ENCODE measurements at regions not wholly inside any gene's neighbourhood (a gene's known extent, or its start where the extent isn't known, plus 50 kb on each side); places are given as distances from the start of the nearest gene placed in this dataset.

DNA sequence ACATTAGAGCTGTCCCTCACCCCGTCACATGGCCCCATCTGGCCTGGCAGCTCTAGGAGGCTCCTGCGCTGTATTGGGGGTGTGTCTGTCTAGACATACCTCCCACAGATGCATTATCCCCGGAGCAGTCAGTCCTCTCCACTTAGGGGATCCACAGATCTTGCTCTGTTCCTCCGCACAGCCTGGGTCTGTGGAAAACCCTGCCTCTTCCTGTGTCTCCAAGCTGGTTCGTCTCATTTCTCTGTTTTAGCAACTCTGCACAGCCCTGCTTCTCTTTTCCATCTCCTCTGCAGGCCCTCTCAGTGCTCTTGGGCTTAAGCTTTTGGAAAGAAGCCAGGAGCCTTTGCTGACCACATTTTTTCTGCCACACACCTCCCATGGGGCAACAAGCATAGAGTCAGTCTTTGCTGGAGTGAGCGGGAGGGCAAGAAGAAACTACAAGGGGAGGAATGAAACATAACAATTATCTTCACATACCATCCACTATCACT, 241.5 kb downstream of the FOXD2 start (continued):
- TF ChIP-seq, protein P1, sequence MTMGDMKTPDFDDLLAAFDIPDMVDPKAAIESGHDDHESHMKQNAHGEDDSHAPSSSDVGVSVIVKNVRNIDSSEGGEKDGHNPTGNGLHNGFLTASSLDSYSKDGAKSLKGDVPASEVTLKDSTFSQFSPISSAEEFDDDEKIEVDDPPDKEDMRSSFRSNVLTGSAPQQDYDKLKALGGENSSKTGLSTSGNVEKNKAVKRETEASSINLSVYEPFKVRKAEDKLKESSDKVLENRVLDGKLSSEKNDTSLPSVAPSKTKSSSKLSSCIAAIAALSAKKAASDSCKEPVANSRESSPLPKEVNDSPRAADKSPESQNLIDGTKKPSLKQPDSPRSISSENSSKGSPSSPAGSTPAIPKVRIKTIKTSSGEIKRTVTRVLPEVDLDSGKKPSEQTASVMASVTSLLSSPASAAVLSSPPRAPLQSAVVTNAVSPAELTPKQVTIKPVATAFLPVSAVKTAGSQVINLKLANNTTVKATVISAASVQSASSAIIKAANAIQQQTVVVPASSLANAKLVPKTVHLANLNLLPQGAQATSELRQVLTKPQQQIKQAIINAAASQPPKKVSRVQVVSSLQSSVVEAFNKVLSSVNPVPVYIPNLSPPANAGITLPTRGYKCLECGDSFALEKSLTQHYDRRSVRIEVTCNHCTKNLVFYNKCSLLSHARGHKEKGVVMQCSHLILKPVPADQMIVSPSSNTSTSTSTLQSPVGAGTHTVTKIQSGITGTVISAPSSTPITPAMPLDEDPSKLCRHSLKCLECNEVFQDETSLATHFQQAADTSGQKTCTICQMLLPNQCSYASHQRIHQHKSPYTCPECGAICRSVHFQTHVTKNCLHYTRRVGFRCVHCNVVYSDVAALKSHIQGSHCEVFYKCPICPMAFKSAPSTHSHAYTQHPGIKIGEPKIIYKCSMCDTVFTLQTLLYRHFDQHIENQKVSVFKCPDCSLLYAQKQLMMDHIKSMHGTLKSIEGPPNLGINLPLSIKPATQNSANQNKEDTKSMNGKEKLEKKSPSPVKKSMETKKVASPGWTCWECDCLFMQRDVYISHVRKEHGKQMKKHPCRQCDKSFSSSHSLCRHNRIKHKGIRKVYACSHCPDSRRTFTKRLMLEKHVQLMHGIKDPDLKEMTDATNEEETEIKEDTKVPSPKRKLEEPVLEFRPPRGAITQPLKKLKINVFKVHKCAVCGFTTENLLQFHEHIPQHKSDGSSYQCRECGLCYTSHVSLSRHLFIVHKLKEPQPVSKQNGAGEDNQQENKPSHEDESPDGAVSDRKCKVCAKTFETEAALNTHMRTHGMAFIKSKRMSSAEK (CRISPR knock-in tag; IDR thresholded peaks at IDR 0.05; ENCODE audit: borderline replicate concordance), result no peak
- no peak for TF ChIP-seq IRF2 (CRISPR knock-in tag; IDR thresholded peaks at IDR 0.05; ENCODE audit: borderline replicate concordance, low read depth)

DNA sequence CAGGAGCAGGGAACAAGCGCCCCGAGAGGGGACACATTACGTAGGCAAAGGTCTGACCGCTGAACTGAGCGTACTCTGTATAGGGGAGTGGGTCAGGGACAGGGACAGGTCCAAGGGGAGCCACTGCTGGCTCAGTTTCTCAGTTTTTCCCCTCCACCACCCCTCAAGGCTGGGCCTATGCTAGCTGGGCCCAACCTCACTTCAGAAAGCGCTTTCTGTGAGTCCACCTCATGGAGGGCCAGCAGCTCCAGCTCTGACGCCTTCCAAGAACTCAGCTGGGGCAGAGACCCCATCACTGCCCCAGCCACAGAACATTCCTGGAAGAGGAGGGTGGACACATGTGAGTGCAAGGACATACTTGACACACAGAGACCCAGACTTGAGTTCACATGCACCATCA, 242.0 kb downstream of the FOXD2 start:
- TF ChIP-seq, protein P2, sequence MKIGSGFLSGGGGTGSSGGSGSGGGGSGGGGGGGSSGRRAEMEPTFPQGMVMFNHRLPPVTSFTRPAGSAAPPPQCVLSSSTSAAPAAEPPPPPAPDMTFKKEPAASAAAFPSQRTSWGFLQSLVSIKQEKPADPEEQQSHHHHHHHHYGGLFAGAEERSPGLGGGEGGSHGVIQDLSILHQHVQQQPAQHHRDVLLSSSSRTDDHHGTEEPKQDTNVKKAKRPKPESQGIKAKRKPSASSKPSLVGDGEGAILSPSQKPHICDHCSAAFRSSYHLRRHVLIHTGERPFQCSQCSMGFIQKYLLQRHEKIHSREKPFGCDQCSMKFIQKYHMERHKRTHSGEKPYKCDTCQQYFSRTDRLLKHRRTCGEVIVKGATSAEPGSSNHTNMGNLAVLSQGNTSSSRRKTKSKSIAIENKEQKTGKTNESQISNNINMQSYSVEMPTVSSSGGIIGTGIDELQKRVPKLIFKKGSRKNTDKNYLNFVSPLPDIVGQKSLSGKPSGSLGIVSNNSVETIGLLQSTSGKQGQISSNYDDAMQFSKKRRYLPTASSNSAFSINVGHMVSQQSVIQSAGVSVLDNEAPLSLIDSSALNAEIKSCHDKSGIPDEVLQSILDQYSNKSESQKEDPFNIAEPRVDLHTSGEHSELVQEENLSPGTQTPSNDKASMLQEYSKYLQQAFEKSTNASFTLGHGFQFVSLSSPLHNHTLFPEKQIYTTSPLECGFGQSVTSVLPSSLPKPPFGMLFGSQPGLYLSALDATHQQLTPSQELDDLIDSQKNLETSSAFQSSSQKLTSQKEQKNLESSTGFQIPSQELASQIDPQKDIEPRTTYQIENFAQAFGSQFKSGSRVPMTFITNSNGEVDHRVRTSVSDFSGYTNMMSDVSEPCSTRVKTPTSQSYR (CRISPR knock-in tag; IDR thresholded peaks at IDR 0.05), result no peak
- TF ChIP-seq, protein P3, sequence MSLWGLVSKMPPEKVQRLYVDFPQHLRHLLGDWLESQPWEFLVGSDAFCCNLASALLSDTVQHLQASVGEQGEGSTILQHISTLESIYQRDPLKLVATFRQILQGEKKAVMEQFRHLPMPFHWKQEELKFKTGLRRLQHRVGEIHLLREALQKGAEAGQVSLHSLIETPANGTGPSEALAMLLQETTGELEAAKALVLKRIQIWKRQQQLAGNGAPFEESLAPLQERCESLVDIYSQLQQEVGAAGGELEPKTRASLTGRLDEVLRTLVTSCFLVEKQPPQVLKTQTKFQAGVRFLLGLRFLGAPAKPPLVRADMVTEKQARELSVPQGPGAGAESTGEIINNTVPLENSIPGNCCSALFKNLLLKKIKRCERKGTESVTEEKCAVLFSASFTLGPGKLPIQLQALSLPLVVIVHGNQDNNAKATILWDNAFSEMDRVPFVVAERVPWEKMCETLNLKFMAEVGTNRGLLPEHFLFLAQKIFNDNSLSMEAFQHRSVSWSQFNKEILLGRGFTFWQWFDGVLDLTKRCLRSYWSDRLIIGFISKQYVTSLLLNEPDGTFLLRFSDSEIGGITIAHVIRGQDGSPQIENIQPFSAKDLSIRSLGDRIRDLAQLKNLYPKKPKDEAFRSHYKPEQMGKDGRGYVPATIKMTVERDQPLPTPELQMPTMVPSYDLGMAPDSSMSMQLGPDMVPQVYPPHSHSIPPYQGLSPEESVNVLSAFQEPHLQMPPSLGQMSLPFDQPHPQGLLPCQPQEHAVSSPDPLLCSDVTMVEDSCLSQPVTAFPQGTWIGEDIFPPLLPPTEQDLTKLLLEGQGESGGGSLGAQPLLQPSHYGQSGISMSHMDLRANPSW (CRISPR knock-in tag; conservative IDR thresholded peaks at IDR 0.05; ENCODE audit: low read depth), result no peak
- no peak for TF ChIP-seq SOX15 (CRISPR knock-in tag; IDR thresholded peaks at IDR 0.05)
- TF ChIP-seq, protein P4, sequence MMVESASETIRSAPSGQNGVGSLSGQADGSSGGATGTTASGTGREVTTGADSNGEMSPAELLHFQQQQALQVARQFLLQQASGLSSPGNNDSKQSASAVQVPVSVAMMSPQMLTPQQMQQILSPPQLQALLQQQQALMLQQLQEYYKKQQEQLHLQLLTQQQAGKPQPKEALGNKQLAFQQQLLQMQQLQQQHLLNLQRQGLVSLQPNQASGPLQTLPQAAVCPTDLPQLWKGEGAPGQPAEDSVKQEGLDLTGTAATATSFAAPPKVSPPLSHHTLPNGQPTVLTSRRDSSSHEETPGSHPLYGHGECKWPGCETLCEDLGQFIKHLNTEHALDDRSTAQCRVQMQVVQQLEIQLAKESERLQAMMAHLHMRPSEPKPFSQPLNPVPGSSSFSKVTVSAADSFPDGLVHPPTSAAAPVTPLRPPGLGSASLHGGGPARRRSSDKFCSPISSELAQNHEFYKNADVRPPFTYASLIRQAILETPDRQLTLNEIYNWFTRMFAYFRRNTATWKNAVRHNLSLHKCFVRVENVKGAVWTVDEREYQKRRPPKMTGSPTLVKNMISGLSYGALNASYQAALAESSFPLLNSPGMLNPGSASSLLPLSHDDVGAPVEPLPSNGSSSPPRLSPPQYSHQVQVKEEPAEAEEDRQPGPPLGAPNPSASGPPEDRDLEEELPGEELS (CRISPR knock-in tag; IDR thresholded peaks at IDR 0.05), result no peak
- TF ChIP-seq ESRRA (CRISPR knock-in tag; IDR thresholded peaks at IDR 0.05; ENCODE audit: borderline replicate concordance), result no peak
- TF ChIP-seq, protein P5, sequence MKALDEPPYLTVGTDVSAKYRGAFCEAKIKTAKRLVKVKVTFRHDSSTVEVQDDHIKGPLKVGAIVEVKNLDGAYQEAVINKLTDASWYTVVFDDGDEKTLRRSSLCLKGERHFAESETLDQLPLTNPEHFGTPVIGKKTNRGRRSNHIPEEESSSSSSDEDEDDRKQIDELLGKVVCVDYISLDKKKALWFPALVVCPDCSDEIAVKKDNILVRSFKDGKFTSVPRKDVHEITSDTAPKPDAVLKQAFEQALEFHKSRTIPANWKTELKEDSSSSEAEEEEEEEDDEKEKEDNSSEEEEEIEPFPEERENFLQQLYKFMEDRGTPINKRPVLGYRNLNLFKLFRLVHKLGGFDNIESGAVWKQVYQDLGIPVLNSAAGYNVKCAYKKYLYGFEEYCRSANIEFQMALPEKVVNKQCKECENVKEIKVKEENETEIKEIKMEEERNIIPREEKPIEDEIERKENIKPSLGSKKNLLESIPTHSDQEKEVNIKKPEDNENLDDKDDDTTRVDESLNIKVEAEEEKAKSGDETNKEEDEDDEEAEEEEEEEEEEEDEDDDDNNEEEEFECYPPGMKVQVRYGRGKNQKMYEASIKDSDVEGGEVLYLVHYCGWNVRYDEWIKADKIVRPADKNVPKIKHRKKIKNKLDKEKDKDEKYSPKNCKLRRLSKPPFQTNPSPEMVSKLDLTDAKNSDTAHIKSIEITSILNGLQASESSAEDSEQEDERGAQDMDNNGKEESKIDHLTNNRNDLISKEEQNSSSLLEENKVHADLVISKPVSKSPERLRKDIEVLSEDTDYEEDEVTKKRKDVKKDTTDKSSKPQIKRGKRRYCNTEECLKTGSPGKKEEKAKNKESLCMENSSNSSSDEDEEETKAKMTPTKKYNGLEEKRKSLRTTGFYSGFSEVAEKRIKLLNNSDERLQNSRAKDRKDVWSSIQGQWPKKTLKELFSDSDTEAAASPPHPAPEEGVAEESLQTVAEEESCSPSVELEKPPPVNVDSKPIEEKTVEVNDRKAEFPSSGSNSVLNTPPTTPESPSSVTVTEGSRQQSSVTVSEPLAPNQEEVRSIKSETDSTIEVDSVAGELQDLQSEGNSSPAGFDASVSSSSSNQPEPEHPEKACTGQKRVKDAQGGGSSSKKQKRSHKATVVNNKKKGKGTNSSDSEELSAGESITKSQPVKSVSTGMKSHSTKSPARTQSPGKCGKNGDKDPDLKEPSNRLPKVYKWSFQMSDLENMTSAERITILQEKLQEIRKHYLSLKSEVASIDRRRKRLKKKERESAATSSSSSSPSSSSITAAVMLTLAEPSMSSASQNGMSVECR (CRISPR knock-in tag; IDR thresholded peaks at IDR 0.05; ENCODE audit: borderline replicate concordance), result no peak
- no peak for TF ChIP-seq TP53 (CRISPR knock-in tag; IDR thresholded peaks at IDR 0.05)
- TF ChIP-seq, protein P6, sequence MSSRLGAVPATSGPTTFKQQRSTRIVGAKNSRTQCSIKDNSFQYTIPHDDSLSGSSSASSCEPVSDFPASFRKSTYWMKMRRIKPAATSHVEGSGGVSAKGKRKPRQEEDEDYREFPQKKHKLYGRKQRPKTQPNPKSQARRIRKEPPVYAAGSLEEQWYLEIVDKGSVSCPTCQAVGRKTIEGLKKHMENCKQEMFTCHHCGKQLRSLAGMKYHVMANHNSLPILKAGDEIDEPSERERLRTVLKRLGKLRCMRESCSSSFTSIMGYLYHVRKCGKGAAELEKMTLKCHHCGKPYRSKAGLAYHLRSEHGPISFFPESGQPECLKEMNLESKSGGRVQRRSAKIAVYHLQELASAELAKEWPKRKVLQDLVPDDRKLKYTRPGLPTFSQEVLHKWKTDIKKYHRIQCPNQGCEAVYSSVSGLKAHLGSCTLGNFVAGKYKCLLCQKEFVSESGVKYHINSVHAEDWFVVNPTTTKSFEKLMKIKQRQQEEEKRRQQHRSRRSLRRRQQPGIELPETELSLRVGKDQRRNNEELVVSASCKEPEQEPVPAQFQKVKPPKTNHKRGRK (CRISPR knock-in tag; IDR thresholded peaks at IDR 0.05; ENCODE audit: borderline replicate concordance), result no peak
- no peak for TF ChIP-seq NR1H2 (CRISPR knock-in tag; IDR thresholded peaks at IDR 0.05)
- peaks cover 9% of the 10 kb centered on the region; the same call in 1 of the 2 replicates for H3K4me1 Mint-ChIP-seq
- no peak overlapping the region for H3K4me3 Mint-ChIP-seq
- no peaks in the 10 kb centered on the region for H3K36me3 Mint-ChIP-seq
- no peak for ATAC-seq
- ChIA-PET CTCF (interaction anchor here (0.7 kb wide), 1 partner anchor 46 kb away, joined by 3 read pairs; no protein-coding TSS in a partner anchor), POLR2A (no interaction called here)
- no peak overlapping the region for H3K27ac Mint-ChIP-seq
- peaks cover 10% of the 10 kb centered on the region for H3K27me3 Mint-ChIP-seq (ENCODE audit: low read depth)
- DNase-seq (ENCODE audit: low spot score), result no peak
- H3K9me3 Mint-ChIP-seq, result no peaks in the 10 kb centered on the region

Measured in WTC11 (cell line).